SK-N-SH (cell line): ENCODE measurements at regions not wholly inside any gene's neighbourhood (a gene's known extent, or its start where the extent isn't known, plus 50 kb on each side); places are given as distances from the start of the nearest gene placed in this dataset.

ENCODE experiments used
- CTCF ChIA-PET: fragments of 300-600, 350-600 bp; formaldehyde crosslinking; extraction: SDS; loops from one replicate; lab custom pipeline; 2021; lab: Yijun Ruan, JAX
- POLR2A ChIA-PET: fragments of 350-600 bp; sonication (Branson Sonifier 250); formaldehyde crosslinking; extraction: SDS; loops from one replicate; lab custom pipeline; 2020; ENCODE audit warnings: antibody characterized with exemption, inconsistent platforms; lab: Yijun Ruan, JAX
- DNase-seq: peaks from one replicate; pipeline ENCODE4 v3.0.0; 2012
- H2AFZ ChIP-seq: fragments of 200-600 bp; sonication (generic); 2 replicates; pipeline ENCODE4 v1.8.1; 2016; ENCODE audit warnings: antibody characterized with exemption, mild to moderate bottlenecking, low read depth
- H3F3A ChIP-seq: fragments of 200-600 bp; sonication (generic); replicated peaks from 2 replicates; pipeline ENCODE3; 2016; ENCODE audit warnings: antibody characterized with exemption, mild to moderate bottlenecking; ENCODE audit not compliant: insufficient read depth
- H3K27ac ChIP-seq, 2 experiments: fragments of 200-500 bp in 1 of 2; fragments of 200-600 bp in 1 of 2; sonication (Bioruptor generic) in 1 of 2; sonication (generic), shearing (Covaris generic) in 1 of 2; 2 replicates each; pipeline versions ENCODE4 v1.5.1 to v1.6.1; 2014 to 2016; ENCODE audit warnings: low read depth in 2 of 2, inconsistent platforms in 1 of 2, low read length in 1 of 2, mild to moderate bottlenecking in 1 of 2, mixed read lengths in 1 of 2
- H3K27me3 ChIP-seq: fragments of 200-600 bp; sonication (generic), shearing (Covaris generic); 2 replicates; pipeline ENCODE4 v1.6.1; 2016; ENCODE audit warnings: mixed run types; ENCODE audit not compliant: insufficient read depth
- H3K36me3 ChIP-seq, 2 experiments: fragments of 200-500 bp in 1 of 2; fragments of 200-600 bp in 1 of 2; sonication (Bioruptor generic) in 1 of 2; sonication (generic) in 1 of 2; replicated peaks in 1 of 2; 2 replicates each; pipeline versions ENCODE3 to v1.5.1; 2014 to 2016; ENCODE audit warnings: low read length in 1 of 2, mild to moderate bottlenecking in 1 of 2; ENCODE audit not compliant: insufficient read depth in 2 of 2, control insufficient read depth in 1 of 2
- H3K4me1 ChIP-seq, 2 experiments: fragments of 200-500 bp in 1 of 2; fragments of 200-600 bp in 1 of 2; sonication (Bioruptor generic) in 1 of 2; sonication (generic), shearing (Covaris generic) in 1 of 2; 2 replicates each; pipeline versions ENCODE4 v1.5.1 to v1.6.1; 2014 to 2016; ENCODE audit warnings: low read depth in 1 of 2, low read length in 1 of 2, mixed run types in 1 of 2; ENCODE audit not compliant: insufficient read depth in 2 of 2, control insufficient read depth in 1 of 2
- H3K4me2 ChIP-seq: fragments of 200-600 bp; sonication (generic), shearing (Covaris generic); 2 replicates; pipeline ENCODE4 v1.6.1; 2017; ENCODE audit warnings: mixed run types
- H3K4me3 ChIP-seq, 2 experiments: fragments of 200-500 bp in 1 of 2; fragments of 200-600 bp in 1 of 2; sonication (Bioruptor generic) in 1 of 2; sonication (generic), shearing (Covaris generic) in 1 of 2; 2 replicates each; pipeline versions ENCODE4 v1.5.1 to v1.8.1; 2014 to 2016; ENCODE audit warnings: low read depth in 2 of 2, inconsistent platforms in 1 of 2, low read length in 1 of 2, mild to moderate bottlenecking in 1 of 2, mixed read lengths in 1 of 2, moderate library complexity in 1 of 2
- H3K79me2 ChIP-seq: fragments of 200-600 bp; sonication (generic); 2 replicates; pipeline ENCODE4 v1.8.1; 2017; ENCODE audit warnings: mild to moderate bottlenecking; ENCODE audit not compliant: insufficient read depth
- H3K9ac ChIP-seq: fragments of 200-600 bp; sonication (generic); 2 replicates; pipeline ENCODE4 v1.6.1; 2017; ENCODE audit warnings: mixed run types
- H3K9me2 ChIP-seq: fragments of 200-600 bp; sonication (generic); 2 replicates; pipeline ENCODE4 v1.6.1; 2017; ENCODE audit warnings: mixed run types
- H3K9me3 ChIP-seq: fragments of 200-600 bp; sonication (generic); 2 replicates; pipeline ENCODE4 v1.6.1; 2017; ENCODE audit warnings: mixed run types, mild to moderate bottlenecking, moderate library complexity
- H4K20me1 ChIP-seq: fragments of 200-600 bp; sonication (generic); 2 replicates; pipeline ENCODE4 v1.6.1; 2017; ENCODE audit warnings: mild to moderate bottlenecking, mixed run types; ENCODE audit not compliant: insufficient read depth
- CTCF ChIP-seq: fragments of 200-600 bp; sonication (generic); IDR thresholded peaks from 2 replicates; pipeline ENCODE4 v1.6.1; 2017; ENCODE audit warnings: antibody characterized with exemption, mild to moderate bottlenecking, moderate library complexity
- EP300 ChIP-seq, 2 experiments: IDR thresholded peaks; 2 replicates each; pipeline versions ENCODE4 v1.4.0 to v1.6.1; 2012; ENCODE audit warnings: borderline replicate concordance in 1 of 2, low read depth in 1 of 2, low read length in 1 of 2
- EZH2phosphoT487 ChIP-seq: fragments of 200-600 bp; sonication (generic); IDR thresholded peaks from 2 replicates; pipeline ENCODE4 v1.6.1; 2017; ENCODE audit warnings: low read depth, mixed run types, mild to moderate bottlenecking, antibody characterized with exemption, moderate library complexity, borderline replicate concordance
- GATA2 ChIP-seq: sonication (generic); formaldehyde crosslinking; IDR thresholded peaks from 2 replicates; pipeline ENCODE4 v1.5.0; 2020; ENCODE audit warnings: mild to moderate bottlenecking, missing genetic modification reagents
- IRF3 ChIP-seq: fragments of 150-350 bp; IDR thresholded peaks from 2 replicates; pipeline ENCODE4 v1.6.1; 2016; ENCODE audit warnings: mild to moderate bottlenecking, low read depth, low read length
- JUND ChIP-seq: IDR thresholded peaks from 2 replicates; pipeline ENCODE4 v1.4.0; 2012
- MAX ChIP-seq: IDR thresholded peaks from 2 replicates; pipeline ENCODE4 v1.4.0; 2012; ENCODE audit warnings: low read depth
- MEF2A ChIP-seq: IDR thresholded peaks from 2 replicates; pipeline ENCODE4 v1.4.0; 2012; ENCODE audit warnings: low read depth, borderline replicate concordance
- PBX3 ChIP-seq: IDR thresholded peaks from 2 replicates; pipeline ENCODE4; 2012
- RAD21 ChIP-seq: IDR thresholded peaks from 2 replicates; pipeline ENCODE4 v1.6.1; 2012; ENCODE audit warnings: mild to moderate bottlenecking, low read length
- RCOR1 ChIP-seq: fragments of 150-350 bp; IDR thresholded peaks from 2 replicates; pipeline ENCODE4 v1.6.1; 2017; ENCODE audit warnings: antibody characterized with exemption, low read length
- REST ChIP-seq: IDR thresholded peaks from 2 replicates; pipeline ENCODE4 v1.6.1; 2012; ENCODE audit warnings: mild to moderate bottlenecking, low read depth, low read length, moderate library complexity
- RFX5 ChIP-seq: IDR thresholded peaks from 2 replicates; pipeline ENCODE4 v1.6.1; 2012; ENCODE audit warnings: mild to moderate bottlenecking, improper control_type of control experiment, low read length
- SIN3A ChIP-seq: IDR thresholded peaks from 2 replicates; pipeline ENCODE4 v1.6.1; 2012; ENCODE audit warnings: low read depth, mild to moderate bottlenecking, low read length, moderate library complexity, borderline replicate concordance
- TEAD4 ChIP-seq: IDR thresholded peaks from 2 replicates; pipeline ENCODE4 v1.4.0; 2012; ENCODE audit warnings: mild to moderate bottlenecking, borderline replicate concordance; ENCODE audit not compliant: insufficient read depth
- USF2 ChIP-seq: fragments of 150-350 bp; IDR thresholded peaks from 2 replicates; pipeline ENCODE4 v1.6.1; 2017; ENCODE audit warnings: antibody characterized with exemption, low read length, low read depth, borderline replicate concordance
- WGBS: methylation state at CpG from one replicate; pipeline ENCODE4 v1.1.6; 2017; ENCODE audit warnings: low lambda C conversion rate; 5-methylcytosine and 5-hydroxymethylcytosine counted together

- TF ChIP-seq REST (no peak), MEF2A (no peak)
Measured at GRCh38 chr18:77754475-77755044, 504.9 kb downstream of the GALR1 start (continued).

GRCh38 chr18:77755187-77755586, 505.5 kb downstream of the GALR1 start:
- no peaks in the 10 kb centered on the region for H3K79me2 ChIP-seq
- WGBS = 3% methylated on average over 6 of the region's 6 CpGs
- no peaks in the 10 kb centered on the region for H3K9me2 ChIP-seq
- no peaks in the 10 kb centered on the region for H3K27me3 ChIP-seq
- H3K4me3 ChIP-seq = no peak overlapping the region
- H3K9ac ChIP-seq = no peak overlapping the region
- H4K20me1 ChIP-seq = no peaks in the 10 kb centered on the region
- H3F3A ChIP-seq = no peaks in the 10 kb centered on the region
- ChIA-PET CTCF (interaction anchor here (1.5 kb wide), 1 partner anchor 10 kb away, joined by 7 read pairs; no protein-coding TSS in a partner anchor), POLR2A (no interaction called here)
- no peaks in the 10 kb centered on the region for H3K4me1 ChIP-seq
- no peak overlapping the region for H3K4me2 ChIP-seq
- no peaks in the 10 kb centered on the region for H3K9me3 ChIP-seq
- TF ChIP-seq MEF2A (no peak), RCOR1 (no peak)
- H2AFZ ChIP-seq = no peak overlapping the region
- DNase-seq = no peak
- no peaks in the 10 kb centered on the region for H3K36me3 ChIP-seq
- no peak overlapping the region for H3K27ac ChIP-seq

GRCh38 chr18:77761332-77761731, 511.7 kb downstream of the GALR1 start:
- no peak for TF ChIP-seq JUND
- no peak for TF ChIP-seq IRF3
- no peak for TF ChIP-seq TEAD4
- TF ChIP-seq EZH2phosphoT487 = no peak
- no peak for TF ChIP-seq RAD21
- TF ChIP-seq MAX = no peak
- TF ChIP-seq RFX5 = no peak
- no peak for TF ChIP-seq CTCF
- no peak for TF ChIP-seq GATA2 (CRISPR knock-in tag)
- no peak for TF ChIP-seq SIN3A
- no peak for TF ChIP-seq PBX3
- TF ChIP-seq EP300 (IDR thresholded peaks at IDR 0.05; ENCODE audit: borderline replicate concordance in 1 of 2, low read depth in 1 of 2, low read length in 1 of 2) = no peak
- TF ChIP-seq USF2 = no peak
- no peaks in the 10 kb centered on the region for H3K36me3 ChIP-seq
- no peaks in the 10 kb centered on the region for H3K9me3 ChIP-seq
- no peak overlapping the region for H3K4me3 ChIP-seq
- no peaks in the 10 kb centered on the region for H3K4me1 ChIP-seq
- H3K4me2 ChIP-seq = no peak overlapping the region
- ChIA-PET CTCF (no interaction called here), POLR2A (no interaction called here)
- no peaks in the 10 kb centered on the region for H3K9me2 ChIP-seq
- H4K20me1 ChIP-seq = no peaks in the 10 kb centered on the region
- H3K9ac ChIP-seq = no peak overlapping the region
- no peaks in the 10 kb centered on the region for H3F3A ChIP-seq
- H3K27ac ChIP-seq = no peak overlapping the region
- no peaks in the 10 kb centered on the region for H3K27me3 ChIP-seq
- no peak for DNase-seq
- no peak overlapping the region for H2AFZ ChIP-seq
- no peaks in the 10 kb centered on the region for H3K79me2 ChIP-seq
